Caco-2 (cell line): ENCODE measurements at regions not wholly inside any gene's neighbourhood (a gene's known extent, or its start where the extent isn't known, plus 50 kb on each side); places are given as distances from the start of the nearest gene placed in this dataset.
A peak's percentile ranks its signal among the peaks of the same experiment; 100 is the strongest.

Experiments used
- BruUV-seq: library from RNA; stranded (reverse); fragments of 400-500 nt; replicated peaks from 2 replicates; lab custom pipeline; 2021; lab: Mats Ljungman, UMichigan
- CTCF ChIA-PET: fragments of 300-600 bp; sonication (Branson Sonifier 250); formaldehyde crosslinking; loops from one replicate; lab custom pipeline; 2022; ENCODE audit warnings: antibody characterized with exemption; lab: Charles Lee
- POLR2A ChIA-PET: fragments of 300-600 bp; sonication (Branson Sonifier 250); formaldehyde crosslinking; loops from one replicate; lab custom pipeline; 2022; ENCODE audit warnings: antibody characterized with exemption; lab: Charles Lee
- DNase-seq, 2 experiments: peaks; one replicate each; pipeline versions ENCODE4 v3.0.0 to v3.0.0-alpha.2; 2020 to 2022
- H3K27me3 ChIP-seq: replicated peaks from 2 replicates; pipeline ENCODE4 v1.6.0; 2011; ENCODE audit warnings: low read length; ENCODE audit not compliant: control insufficient read depth, insufficient read depth
- H3K36me3 ChIP-seq: 2 replicates; pipeline ENCODE4 v1.5.1; 2011; ENCODE audit warnings: low read length; ENCODE audit not compliant: control insufficient read depth, insufficient read depth
- H3K4me1 ChIP-seq: fragments of 250-450 bp; sonication (Bioruptor Pico); 2 replicates; pipeline ENCODE4 v1.5.1; 2020; ENCODE audit warnings: mild to moderate bottlenecking
- H3K4me3 ChIP-seq: 2 replicates; pipeline ENCODE4 v1.5.1; 2011; ENCODE audit warnings: low read depth, mild to moderate bottlenecking, control low read depth, low read length
- H3K9me3 ChIP-seq: fragments of 250-450 bp; sonication (Bioruptor Pico); 2 replicates; pipeline ENCODE4 v1.5.1; 2020; ENCODE audit warnings: mild to moderate bottlenecking, moderate library complexity
- H3K27ac Mint-ChIP-seq: one replicate; pipeline ENCODE4 v1.8.0; 2022; ENCODE audit warnings: mixed read lengths; ENCODE audit not compliant: unreplicated experiment
- H3K27me3 Mint-ChIP-seq: one replicate; pipeline ENCODE4 v1.8.0; 2022; ENCODE audit warnings: mixed read lengths; ENCODE audit not compliant: insufficient read depth, unreplicated experiment
- H3K36me3 Mint-ChIP-seq: one replicate; pipeline ENCODE4 v1.8.0; 2022; ENCODE audit warnings: mild to moderate bottlenecking, mixed read lengths; ENCODE audit not compliant: insufficient read depth, unreplicated experiment
- H3K4me1 Mint-ChIP-seq: one replicate; pipeline ENCODE4 v1.8.0; 2022; ENCODE audit warnings: low read depth, mixed read lengths; ENCODE audit not compliant: unreplicated experiment
- H3K4me3 Mint-ChIP-seq: one replicate; pipeline ENCODE4 v1.8.0; 2022; ENCODE audit warnings: mild to moderate bottlenecking, moderate library complexity, mixed read lengths; ENCODE audit not compliant: unreplicated experiment
- H3K9me3 Mint-ChIP-seq: one replicate; pipeline ENCODE4 v1.8.0; 2022; ENCODE audit warnings: mixed read lengths; ENCODE audit not compliant: unreplicated experiment
- intact Hi-C: fragments of 100-400 bp; cut with micrococcal nuclease; formaldehyde crosslinking; loops from one replicate; pipeline ENCODE4 v1.10.0; 2022; ENCODE audit not compliant: unreplicated experiment
- TF ChIP-seq, protein P1 (sequence below), 2 experiments: fragments of 200-600 bp in 1 of 2; IDR thresholded peaks; 1 replicate in 1 of 2; 2 replicates in 1 of 2; pipeline versions ENCODE4 v1.5.1 to v1.8.0; 2011 to 2022; ENCODE audit warnings: antibody characterized with exemption in 1 of 2, control low read depth in 1 of 2, inconsistent platforms in 1 of 2, low read depth in 1 of 2, low read length in 1 of 2, mild to moderate bottlenecking in 1 of 2, moderate library complexity in 1 of 2; ENCODE audit not compliant: insufficient read depth in 1 of 2, severe bottlenecking in 1 of 2, unreplicated experiment in 1 of 2

DNA sequence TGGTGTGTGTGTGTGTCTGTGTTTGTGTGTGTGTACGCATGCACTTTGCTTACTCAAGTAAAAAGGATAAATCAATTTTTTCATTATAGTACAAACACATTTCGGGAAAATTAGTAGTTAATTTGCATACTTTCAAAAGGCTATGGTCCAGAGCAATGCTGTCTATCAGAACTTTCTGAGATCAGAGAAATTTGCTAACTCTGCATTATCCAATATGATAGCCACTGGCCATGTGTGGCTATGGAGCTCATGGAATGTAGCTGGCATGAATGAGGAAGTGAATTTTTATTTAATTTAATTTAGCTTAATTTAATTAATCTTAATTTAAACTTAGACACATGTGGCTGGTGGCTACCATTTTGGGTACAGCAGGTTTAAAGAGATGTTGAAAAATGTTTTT, 289.6 kb downstream of the MAT2B start:
- Histone ChIP-seq H3K36me3 (no peaks in the 10 kb centered on the region), H3K4me1 (no peaks in the 10 kb centered on the region), H3K27me3 (no peaks in the 10 kb centered on the region), H3K9me3 (no peaks in the 10 kb centered on the region), H3K4me3 (no peak overlapping the region)
- DNase-seq = no peak
- intact Hi-C loops = no loop called here
- ChIA-PET POLR2A (no interaction called here), CTCF (no interaction called here)
- H3K27ac Mint-ChIP-seq = no peak overlapping the region
- no peaks in the 10 kb centered on the region for H3K36me3 Mint-ChIP-seq
- H3K27me3 Mint-ChIP-seq = peaks cover 4% of the 10 kb centered on the region
- H3K4me1 Mint-ChIP-seq = no peaks in the 10 kb centered on the region
- no peaks in the 10 kb centered on the region for H3K9me3 Mint-ChIP-seq
- TF ChIP-seq, protein P1, sequence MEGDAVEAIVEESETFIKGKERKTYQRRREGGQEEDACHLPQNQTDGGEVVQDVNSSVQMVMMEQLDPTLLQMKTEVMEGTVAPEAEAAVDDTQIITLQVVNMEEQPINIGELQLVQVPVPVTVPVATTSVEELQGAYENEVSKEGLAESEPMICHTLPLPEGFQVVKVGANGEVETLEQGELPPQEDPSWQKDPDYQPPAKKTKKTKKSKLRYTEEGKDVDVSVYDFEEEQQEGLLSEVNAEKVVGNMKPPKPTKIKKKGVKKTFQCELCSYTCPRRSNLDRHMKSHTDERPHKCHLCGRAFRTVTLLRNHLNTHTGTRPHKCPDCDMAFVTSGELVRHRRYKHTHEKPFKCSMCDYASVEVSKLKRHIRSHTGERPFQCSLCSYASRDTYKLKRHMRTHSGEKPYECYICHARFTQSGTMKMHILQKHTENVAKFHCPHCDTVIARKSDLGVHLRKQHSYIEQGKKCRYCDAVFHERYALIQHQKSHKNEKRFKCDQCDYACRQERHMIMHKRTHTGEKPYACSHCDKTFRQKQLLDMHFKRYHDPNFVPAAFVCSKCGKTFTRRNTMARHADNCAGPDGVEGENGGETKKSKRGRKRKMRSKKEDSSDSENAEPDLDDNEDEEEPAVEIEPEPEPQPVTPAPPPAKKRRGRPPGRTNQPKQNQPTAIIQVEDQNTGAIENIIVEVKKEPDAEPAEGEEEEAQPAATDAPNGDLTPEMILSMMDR (IDR thresholded peaks at IDR 0.05; ENCODE audit: insufficient read depth in 1 of 2, low read depth in 1 of 2, low read length in 1 of 2, severe bottlenecking in 1 of 2, unreplicated experiment in 1 of 2) = no peak
- no TSS peak for BruUV-seq
- no peak overlapping the region for H3K4me3 Mint-ChIP-seq

DNA sequence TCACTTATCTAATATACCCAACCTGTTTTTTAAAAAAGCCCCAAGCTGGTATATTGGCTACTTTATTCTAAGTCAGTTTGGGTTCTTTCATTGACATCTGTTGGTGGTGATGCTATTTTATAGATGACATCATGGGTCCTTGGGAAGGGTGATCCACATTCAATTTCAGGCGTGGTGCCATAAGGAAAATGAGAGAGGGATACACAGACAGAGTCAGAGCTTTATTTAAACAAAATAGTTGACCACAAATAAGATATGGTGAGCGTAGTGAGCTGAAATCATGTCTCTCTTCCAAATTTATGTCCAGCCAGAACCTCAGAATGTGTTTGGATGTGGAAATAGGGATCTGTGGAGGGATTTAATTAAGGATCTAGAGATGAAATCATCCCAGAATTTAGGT, 302.4 kb downstream of the MAT2B start:
- no peak for DNase-seq
- Histone ChIP-seq H3K4me1 (no peaks in the 10 kb centered on the region), H3K27me3 (no peaks in the 10 kb centered on the region), H3K4me3 (no peak overlapping the region), H3K36me3 (no peaks in the 10 kb centered on the region), H3K9me3 (no peaks in the 10 kb centered on the region)
- H3K4me3 Mint-ChIP-seq = no peak overlapping the region
- no peaks in the 10 kb centered on the region for H3K9me3 Mint-ChIP-seq
- TF ChIP-seq, protein P1 (IDR thresholded peaks at IDR 0.05; ENCODE audit: insufficient read depth in 1 of 2, low read depth in 1 of 2, low read length in 1 of 2, severe bottlenecking in 1 of 2, unreplicated experiment in 1 of 2) = no peak
- POLR2A ChIA-PET = no interaction called here
- no TSS peak for BruUV-seq
- no peaks in the 10 kb centered on the region for H3K36me3 Mint-ChIP-seq
- no peaks in the 10 kb centered on the region for H3K27me3 Mint-ChIP-seq
- H3K27ac Mint-ChIP-seq = no peak overlapping the region
- intact Hi-C loops = no loop called here
- H3K4me1 Mint-ChIP-seq = no peaks in the 10 kb centered on the region
- CTCF ChIA-PET = no interaction called here

DNA sequence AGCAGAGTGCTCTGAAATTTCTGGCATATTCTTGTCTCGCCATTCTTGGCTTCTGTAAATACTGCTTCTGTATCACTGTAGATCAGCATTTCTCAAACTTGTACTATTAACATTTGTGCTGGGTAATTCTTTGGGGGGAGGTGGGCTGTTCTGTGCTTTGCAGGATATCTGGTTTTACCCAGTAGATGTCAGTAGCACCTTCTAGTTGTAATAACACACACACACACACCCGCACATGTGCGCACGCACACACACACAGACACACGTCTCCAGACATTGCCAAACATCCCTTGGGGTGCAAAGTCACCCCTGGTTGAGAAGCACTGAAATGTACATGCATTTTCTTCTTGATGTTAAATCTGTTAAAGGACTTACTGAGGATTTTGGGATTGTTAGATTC, 304.1 kb downstream of the MAT2B start:
- Mint-ChIP-seq H3K4me1 (no peaks in the 10 kb centered on the region), H3K4me3 (no peak overlapping the region)
- BruUV-seq = no TSS peak

More for the DNA sequence above, 304.1 kb downstream of the MAT2B start:
- H3K27me3 Mint-ChIP-seq = no peaks in the 10 kb centered on the region
- TF ChIP-seq, protein P1 (IDR thresholded peaks at IDR 0.05; ENCODE audit: insufficient read depth in 1 of 2, low read depth in 1 of 2, low read length in 1 of 2, severe bottlenecking in 1 of 2, unreplicated experiment in 1 of 2) = no peak
- no peak overlapping the region for H3K27ac Mint-ChIP-seq
- peak in 1 of 2 experiments; percentile 9 for DNase-seq
- no peaks in the 10 kb centered on the region for H3K9me3 ChIP-seq
- H3K27me3 ChIP-seq = no peaks in the 10 kb centered on the region
- H3K36me3 Mint-ChIP-seq = no peaks in the 10 kb centered on the region
- H3K4me3 ChIP-seq = no peak overlapping the region
- ChIA-PET CTCF (no interaction called here), POLR2A (no interaction called here)
- H3K9me3 Mint-ChIP-seq = no peaks in the 10 kb centered on the region
- intact Hi-C loops = no loop called here
- no peaks in the 10 kb centered on the region for H3K4me1 ChIP-seq
- H3K36me3 ChIP-seq = no peaks in the 10 kb centered on the region
